Central memory CD8-positive, alpha-beta T cell (primary cell): ENCODE measurements at regions not wholly inside any gene's neighbourhood (a gene's known extent, or its start where the extent isn't known, plus 50 kb on each side); places are given as distances from the start of the nearest gene placed in this dataset.
"Not testable (repeated sequence)": the region's sequence is repeated elsewhere in the genome, so short reads cannot be mapped to it uniquely, and the experiment has no call there.

Experiments used
- ATAC-seq: fragments of 150-1000 bp; cut with Tn5 transposase; replicated peaks from 2 replicates; pipeline ENCODE4 v1.10.0; 2022; ENCODE audit warnings: mild to moderate bottlenecking, moderate FRiP score, moderate number of reproducible peaks; ENCODE audit not compliant: poor library complexity, severe bottlenecking; ENCODE audit errors: extremely low read depth
- DNase-seq, 2 donors: peaks; one replicate each; pipeline ENCODE4 v3.0.0; 2021; ENCODE audit warnings: low spot score in 2 of 2
- H3K27ac Mint-ChIP-seq: one replicate; pipeline ENCODE4 v1.8.0; 2022; ENCODE audit warnings: low read depth, mild to moderate bottlenecking, moderate library complexity, mixed read lengths
- H3K27me3 Mint-ChIP-seq: one replicate; pipeline ENCODE4 v1.8.0; 2022; ENCODE audit warnings: mixed read lengths
- H3K36me3 Mint-ChIP-seq: one replicate; pipeline ENCODE4 v1.8.0; 2022; ENCODE audit warnings: mild to moderate bottlenecking, moderate library complexity, mixed read lengths; ENCODE audit not compliant: insufficient read depth
- H3K4me1 Mint-ChIP-seq: one replicate; pipeline ENCODE4 v1.8.0; 2022; ENCODE audit warnings: mixed read lengths
- H3K4me3 Mint-ChIP-seq: one replicate; pipeline ENCODE4 v1.8.0; 2022; ENCODE audit warnings: mild to moderate bottlenecking, moderate library complexity, mixed read lengths
- H3K9me3 Mint-ChIP-seq: one replicate; pipeline ENCODE4 v1.8.0; 2022; ENCODE audit warnings: mixed read lengths

GRCh38 chr2:42977270-42978174 is 185.1 kb upstream of the HAAO start:
- ATAC-seq (no peak), DNase-seq (no peak)
- no peaks in the 10 kb centered on the region for H3K27me3 Mint-ChIP-seq
- H3K4me3 Mint-ChIP-seq = no peak overlapping the region
- peaks cover 5% of the 10 kb centered on the region for H3K4me1 Mint-ChIP-seq
- H3K27ac Mint-ChIP-seq = no peak overlapping the region
- peaks cover 2% of the 10 kb centered on the region for H3K36me3 Mint-ChIP-seq
- no peaks in the 10 kb centered on the region for H3K9me3 Mint-ChIP-seq

GRCh38 chr2:42976351-42976750 is 184.0 kb upstream of the HAAO start:
- Mint-ChIP-seq H3K36me3 (peaks cover 2% of the 10 kb centered on the region), H3K4me1 (peaks cover 5% of the 10 kb centered on the region), H3K4me3 (no peak overlapping the region), H3K27me3 (no peaks in the 10 kb centered on the region), H3K27ac (no peak overlapping the region), H3K9me3 (no peaks in the 10 kb centered on the region)
- DNase-seq (no peak), ATAC-seq (no peak)

GRCh38 chr2:42974721-42975717 is 182.6 kb upstream of the HAAO start:
- DNase-seq (peak; percentile 20 to 31), ATAC-seq (no peak)
- H3K36me3 Mint-ChIP-seq = peaks cover 2% of the 10 kb centered on the region
- no peaks in the 10 kb centered on the region for H3K27me3 Mint-ChIP-seq
- H3K27ac Mint-ChIP-seq = peak overlapping the region; percentile 45
- peaks cover 9% of the 10 kb centered on the region for H3K4me1 Mint-ChIP-seq
- no peak overlapping the region for H3K4me3 Mint-ChIP-seq
- no peaks in the 10 kb centered on the region for H3K9me3 Mint-ChIP-seq

GRCh38 chr2:42974169-42974720 is 181.9 kb upstream of the HAAO start:
- DNase-seq (no peak), ATAC-seq (no peak)
- no peak overlapping the region for H3K4me3 Mint-ChIP-seq
- no peaks in the 10 kb centered on the region for H3K27me3 Mint-ChIP-seq
- peak overlapping the region; percentile 45 for H3K27ac Mint-ChIP-seq
- peaks cover 9% of the 10 kb centered on the region for H3K4me1 Mint-ChIP-seq
- no peaks in the 10 kb centered on the region for H3K9me3 Mint-ChIP-seq
- H3K36me3 Mint-ChIP-seq = peaks cover 2% of the 10 kb centered on the region

GRCh38 chr2:42973726-42974125 is 181.3 kb upstream of the HAAO start:
- DNase-seq = no peak
- H3K27me3 Mint-ChIP-seq = no peaks in the 10 kb centered on the region
- peaks cover 9% of the 10 kb centered on the region for H3K4me1 Mint-ChIP-seq
- H3K36me3 Mint-ChIP-seq = peaks cover 2% of the 10 kb centered on the region
- ATAC-seq = no peak
- H3K9me3 Mint-ChIP-seq = no peaks in the 10 kb centered on the region
- peak overlapping the region; percentile 45 for H3K27ac Mint-ChIP-seq
- H3K4me3 Mint-ChIP-seq = no peak overlapping the region

GRCh38 chr2:42972933-42973516 is 180.6 kb upstream of the HAAO start:
- H3K4me1 Mint-ChIP-seq, DNase-seq, ATAC-seq, H3K27ac Mint-ChIP-seq, H3K9me3 Mint-ChIP-seq, H3K4me3 Mint-ChIP-seq, H3K27me3 Mint-ChIP-seq, H3K36me3 Mint-ChIP-seq: not testable (repeated sequence)

- no peaks in the 10 kb centered on the region for H3K27me3 Mint-ChIP-seq
- peaks cover 7% of the 10 kb centered on the region for H3K4me1 Mint-ChIP-seq
- ATAC-seq = no peak
- H3K36me3 Mint-ChIP-seq = peaks cover 2% of the 10 kb centered on the region
- H3K4me3 Mint-ChIP-seq = no peak overlapping the region
- H3K9me3 Mint-ChIP-seq = no peaks in the 10 kb centered on the region
- no peak overlapping the region for H3K27ac Mint-ChIP-seq
- no peak for DNase-seq
Measured at GRCh38 chr2:42971947-42972736, 179.8 kb upstream of the HAAO start.

- no peaks in the 10 kb centered on the region for H3K9me3 Mint-ChIP-seq
- H3K4me1 Mint-ChIP-seq = peaks cover 4% of the 10 kb centered on the region
- DNase-seq = no peak
- no peak overlapping the region for H3K4me3 Mint-ChIP-seq
- no peak for ATAC-seq
- H3K27ac Mint-ChIP-seq = no peak overlapping the region
- no peaks in the 10 kb centered on the region for H3K27me3 Mint-ChIP-seq
- peaks cover under 1% of the 10 kb centered on the region for H3K36me3 Mint-ChIP-seq
Measured at GRCh38 chr2:42971381-42971780, 179.0 kb upstream of the HAAO start.

- DNase-seq (no peak), ATAC-seq (no peak)
- Mint-ChIP-seq H3K9me3 (no peaks in the 10 kb centered on the region), H3K36me3 (no peaks in the 10 kb centered on the region), H3K27me3 (no peaks in the 10 kb centered on the region), H3K4me3 (no peak overlapping the region), H3K4me1 (peaks cover 4% of the 10 kb centered on the region), H3K27ac (peak overlapping the region; percentile 14)
Measured at GRCh38 chr2:42970151-42970550, 177.8 kb upstream of the HAAO start.

- H3K4me1 Mint-ChIP-seq = peaks cover 4% of the 10 kb centered on the region
- peak overlapping the region; percentile 14 for H3K27ac Mint-ChIP-seq
- DNase-seq (no peak), ATAC-seq (no peak)
- no peak overlapping the region for H3K4me3 Mint-ChIP-seq
- H3K36me3 Mint-ChIP-seq = no peaks in the 10 kb centered on the region
- H3K27me3 Mint-ChIP-seq = no peaks in the 10 kb centered on the region
- H3K9me3 Mint-ChIP-seq = no peaks in the 10 kb centered on the region
Measured at GRCh38 chr2:42969231-42970150, 177.1 kb upstream of the HAAO start.
